Astrocyte (in vitro differentiated cells and primary cell): ENCODE measurements at regions not wholly inside any gene's neighbourhood (a gene's known extent, or its start where the extent isn't known, plus 50 kb on each side); places are given as distances from the start of the nearest gene placed in this dataset.
"Not testable (repeated sequence)": the region's sequence is repeated elsewhere in the genome, so short reads cannot be mapped to it uniquely, and the experiment has no call there.

Experiments
- CTCF ChIP-seq: IDR thresholded peaks from 2 replicates; pipeline ENCODE4 v1.5.1; 2011; ENCODE audit warnings: low read depth, mild to moderate bottlenecking, inconsistent platforms, low read length, moderate library complexity; ENCODE audit not compliant: insufficient read depth
- EZH2 ChIP-seq: IDR thresholded peaks from 2 replicates; pipeline ENCODE4 v1.6.1; 2012; ENCODE audit warnings: mild to moderate bottlenecking, low read length, inconsistent platforms; ENCODE audit not compliant: insufficient read depth

- not testable (repeated sequence) for TF ChIP-seq EZH2, CTCF
Observed at GRCh38 chr2:58751676-58752075, 510.6 kb upstream of the FANCL start.
